HCT116 (cell line): ENCODE measurements at regions not wholly inside any gene's neighbourhood (a gene's known extent, or its start where the extent isn't known, plus 50 kb on each side); places are given as distances from the start of the nearest gene placed in this dataset.
"Not testable (repeated sequence)": the region's sequence is repeated elsewhere in the genome, so short reads cannot be mapped to it uniquely, and the experiment has no call there.

ENCODE experiments used
- CEBPB ChIP-seq: IDR thresholded peaks from 2 replicates; pipeline ENCODE4 v1.6.1; 2012; ENCODE audit warnings: low read depth
- CTCF ChIP-seq, 3 experiments: fragments of 200-600 bp in 1 of 3; sonication (generic) in 1 of 3; IDR thresholded peaks in 2 of 3; conservative IDR thresholded peaks in 1 of 3; 2 replicates each; pipeline ENCODE4 v1.5.1; 2012 to 2017; ENCODE audit warnings: low read depth in 2 of 3, low read length in 2 of 3, antibody characterized with exemption in 1 of 3, borderline replicate concordance in 1 of 3, control low read depth in 1 of 3, mild to moderate bottlenecking in 1 of 3, mixed read lengths in 1 of 3, mixed run types in 1 of 3, moderate library complexity in 1 of 3; ENCODE audit not compliant: insufficient read depth in 1 of 3
- ELF1 ChIP-seq: IDR thresholded peaks from 2 replicates; pipeline ENCODE4 v1.6.1; 2012; ENCODE audit warnings: low read depth, borderline replicate concordance
- EZH2 ChIP-seq: fragments of 200-600 bp; sonication (generic); IDR thresholded peaks from 2 replicates; pipeline ENCODE4 v1.6.1; 2017; ENCODE audit warnings: antibody characterized with exemption, mixed run types
- EZH2phosphoT487 ChIP-seq: fragments of 200-600 bp; IDR thresholded peaks from 2 replicates; pipeline ENCODE4 v1.6.1; 2018; ENCODE audit warnings: antibody characterized with exemption, borderline replicate concordance
- MAX ChIP-seq: IDR thresholded peaks from 2 replicates; pipeline ENCODE4 v1.6.1; 2012
- POLR2A ChIP-seq: IDR thresholded peaks from 2 replicates; pipeline ENCODE4 v1.7.0; 2011; ENCODE audit warnings: borderline replicate concordance; ENCODE audit not compliant: insufficient read depth, insufficient read length; ENCODE audit errors: extremely low read depth
- POLR2AphosphoS5 ChIP-seq: IDR thresholded peaks from 2 replicates; pipeline ENCODE4 v1.6.1; 2011; ENCODE audit warnings: mild to moderate bottlenecking, low read depth, low read length, moderate library complexity
- REST ChIP-seq: IDR thresholded peaks from 2 replicates; pipeline ENCODE4 v1.6.1; 2012; ENCODE audit warnings: low read depth
- ZNF274 ChIP-seq: fragments of 200-500 bp; sonication (Bioruptor generic); IDR thresholded peaks from 2 replicates; pipeline ENCODE4 v1.6.1; 2014; ENCODE audit warnings: mild to moderate bottlenecking, low read depth, low read length, inconsistent platforms

GRCh38 chr14:105720106-105720505 is 193.7 kb downstream of the TMEM121 start:
- TF ChIP-seq CTCF (IDR thresholded peaks at IDR 0.05 in 2 of 3, conservative IDR thresholded peaks at IDR 0.05 in 1 of 3; ENCODE audit: borderline replicate concordance in 1 of 3, insufficient read depth in 1 of 3, low read depth in 2 of 3, low read length in 2 of 3); POLR2AphosphoS5; EZH2phosphoT487; POLR2A; MAX; ELF1; ZNF274; CEBPB; EZH2; REST: not testable (repeated sequence)
